H1 (cell line): ENCODE measurements at regions not wholly inside any gene's neighbourhood (a gene's known extent, or its start where the extent isn't known, plus 50 kb on each side); places are given as distances from the start of the nearest gene placed in this dataset.
A peak's percentile ranks its signal among the peaks of the same experiment; 100 is the strongest.

Source experiments
- CTCF ChIA-PET: fragments of 300-600 bp; sonication (Branson Sonifier 250); formaldehyde crosslinking; loops from one replicate; lab custom pipeline; 2021; ENCODE audit not compliant: partially characterized antibody; lab: Charles Lee
- POLR2A ChIA-PET: fragments of 300-600 bp; sonication (Branson Sonifier 250); formaldehyde crosslinking; loops from one replicate; lab custom pipeline; 2021; ENCODE audit warnings: inconsistent platforms; ENCODE audit not compliant: partially characterized antibody; lab: Charles Lee
- DNase-seq, 2 experiments: peaks; one replicate each; pipeline versions ENCODE4 v3.0.0 to v3.0.0-alpha.2; 2010 to 2022; ENCODE audit warnings: low spot score in 2 of 2, low read depth in 1 of 2, mixed read lengths in 1 of 2
- FAIRE-seq: peaks from 2 replicates; lab custom pipeline; 2011; peaks lifted over from hg19 to GRCh38; lab: Jason Lieb, UNC
- H2AFZ ChIP-seq: 2 replicates; pipeline ENCODE4 v1.8.1; 2012; ENCODE audit warnings: low read length, inconsistent platforms
- H2AK5ac ChIP-seq: 2 replicates; pipeline ENCODE4 v1.6.1; 2013; ENCODE audit warnings: low read depth, low read length
- H2BK120ac ChIP-seq: replicated peaks from 2 replicates; pipeline ENCODE3; 2013; ENCODE audit warnings: low read depth, low read length, inconsistent platforms
- H2BK12ac ChIP-seq: 2 replicates; pipeline ENCODE4 v1.6.1; 2013; ENCODE audit warnings: low read depth, low read length
- H2BK15ac ChIP-seq: 2 replicates; pipeline ENCODE4 v1.6.1; 2013; ENCODE audit warnings: low read length
- H2BK20ac ChIP-seq: 2 replicates; pipeline ENCODE4 v1.6.1; 2013; ENCODE audit warnings: low read length
- H2BK5ac ChIP-seq: 2 replicates; pipeline ENCODE4 v1.6.1; 2013; ENCODE audit warnings: low read depth, low read length
- H3K14ac ChIP-seq: 2 replicates; pipeline ENCODE4 v1.6.1; 2013; ENCODE audit warnings: inconsistent platforms; ENCODE audit not compliant: insufficient read length
- H3K18ac ChIP-seq: 2 replicates; pipeline ENCODE4 v1.6.1; 2013; ENCODE audit warnings: low read length; ENCODE audit errors: extremely low read depth
- H3K23ac ChIP-seq: 2 replicates; pipeline ENCODE4 v1.6.1; 2013; ENCODE audit warnings: inconsistent platforms; ENCODE audit not compliant: insufficient read length
- H3K23me2 ChIP-seq: 2 replicates; pipeline ENCODE4 v1.6.1; 2013; ENCODE audit warnings: low read depth, low read length
- H3K27ac ChIP-seq: 2 replicates; pipeline ENCODE4 v1.6.1; 2011; ENCODE audit warnings: low read depth, low read length, inconsistent platforms
- H3K27me3 ChIP-seq, 4 experiments: replicated peaks in 1 of 4; 1 replicate in 1 of 4; 2 replicates in 3 of 4; pipeline versions ENCODE4 v1.6.1 to v1.8.1; 2011 to 2013; ENCODE audit warnings: low read length in 3 of 4, mild to moderate bottlenecking in 3 of 4, inconsistent platforms in 2 of 4, mixed read lengths in 2 of 4, moderate library complexity in 1 of 4; ENCODE audit not compliant: control insufficient read depth in 3 of 4, insufficient read depth in 3 of 4; ENCODE audit errors: extremely low read depth in 1 of 4
- H3K36me3 ChIP-seq, 4 experiments: 2 replicates each; pipeline versions ENCODE4 v1.6.1 to v1.8.1; 2011 to 2013; ENCODE audit warnings: mild to moderate bottlenecking in 4 of 4, low read length in 3 of 4, moderate library complexity in 2 of 4, control low read depth in 1 of 4, inconsistent platforms in 1 of 4; ENCODE audit not compliant: insufficient read depth in 4 of 4, control insufficient read depth in 2 of 4
- H3K4ac ChIP-seq: replicated peaks from 2 replicates; pipeline ENCODE3; 2013; ENCODE audit warnings: low read length, low read depth, mixed read lengths, inconsistent platforms; ENCODE audit not compliant: insufficient read length
- H3K4me1 ChIP-seq, 4 experiments: replicated peaks in 1 of 4; 1 replicate in 1 of 4; 2 replicates in 3 of 4; pipeline versions ENCODE4 v1.6.1 to v1.8.1; 2011 to 2013; ENCODE audit warnings: low read length in 3 of 4, inconsistent platforms in 2 of 4, mixed read lengths in 1 of 4; ENCODE audit not compliant: insufficient read depth in 4 of 4, control insufficient read depth in 3 of 4
- H3K4me2 ChIP-seq, 2 experiments: 2 replicates each; pipeline versions ENCODE4 v1.6.1 to v1.8.1; 2011 to 2013; ENCODE audit warnings: low read depth in 2 of 2, low read length in 2 of 2, control low read depth in 1 of 2, inconsistent platforms in 1 of 2, mild to moderate bottlenecking in 1 of 2; ENCODE audit not compliant: insufficient read depth in 1 of 2
- H3K4me3 ChIP-seq, 4 experiments: fragments of 200-600, 300-600 bp in 1 of 4; sonication (generic), shearing (Covaris generic), sonication (Bioruptor Twin) in 1 of 4; 2 replicates each; pipeline versions ENCODE4 v1.5.1 to v1.8.1; 2011 to 2016; ENCODE audit warnings: low read length in 4 of 4, low read depth in 3 of 4, control low read depth in 2 of 4, inconsistent platforms in 2 of 4, mild to moderate bottlenecking in 2 of 4, mixed read lengths in 1 of 4, moderate library complexity in 1 of 4; ENCODE audit not compliant: insufficient read depth in 2 of 4; ENCODE audit errors: extremely low read depth in 1 of 4
- H3K56ac ChIP-seq: replicated peaks from 2 replicates; pipeline ENCODE3; 2013; ENCODE audit warnings: low read depth, mild to moderate bottlenecking, mixed read lengths, low read length, inconsistent platforms; ENCODE audit not compliant: insufficient read length
- H3K79me1 ChIP-seq: 2 replicates; pipeline ENCODE4 v1.6.1; 2013; ENCODE audit warnings: low read depth, low read length, control low read depth
- H3K79me2 ChIP-seq, 2 experiments: 2 replicates each; pipeline versions ENCODE4 v1.6.1 to v1.8.1; 2012 to 2013; ENCODE audit warnings: low read length in 2 of 2, mild to moderate bottlenecking in 2 of 2, inconsistent platforms in 1 of 2; ENCODE audit not compliant: insufficient read depth in 2 of 2, control insufficient read depth in 1 of 2
- H3K9ac ChIP-seq, 4 experiments: replicated peaks in 1 of 4; 1 replicate in 1 of 4; 2 replicates in 3 of 4; pipeline versions ENCODE4 v1.6.1 to v1.8.1; 2011 to 2013; ENCODE audit warnings: low read depth in 3 of 4, low read length in 3 of 4, control low read depth in 2 of 4, mild to moderate bottlenecking in 2 of 4, moderate library complexity in 2 of 4, inconsistent platforms in 1 of 4; ENCODE audit errors: extremely low read depth in 1 of 4
- H3K9me3 ChIP-seq, 2 experiments: 2 replicates each; pipeline versions ENCODE4 v1.6.1 to v1.8.1; 2012 to 2013; ENCODE audit warnings: mild to moderate bottlenecking in 2 of 2, moderate library complexity in 2 of 2, control low read depth in 1 of 2, inconsistent platforms in 1 of 2, low read depth in 1 of 2, low read length in 1 of 2, mixed read lengths in 1 of 2; ENCODE audit not compliant: insufficient read depth in 2 of 2
- H4K20me1 ChIP-seq, 2 experiments: replicated peaks in 1 of 2; 2 replicates each; pipeline versions ENCODE3 to v1.8.1; 2011 to 2013; ENCODE audit warnings: inconsistent platforms in 2 of 2, low read length in 2 of 2, mild to moderate bottlenecking in 1 of 2; ENCODE audit not compliant: insufficient read depth in 2 of 2, control insufficient read depth in 1 of 2
- H4K5ac ChIP-seq: 2 replicates; pipeline ENCODE4 v1.6.1; 2013; ENCODE audit warnings: low read length, low read depth, mixed read lengths, inconsistent platforms; ENCODE audit not compliant: insufficient read length
- H4K8ac ChIP-seq: 2 replicates; pipeline ENCODE4 v1.8.0; 2013; ENCODE audit warnings: mild to moderate bottlenecking, moderate library complexity, low read length, inconsistent platforms; ENCODE audit not compliant: insufficient read depth; ENCODE audit errors: extremely low read depth
- H4K91ac ChIP-seq: replicated peaks from 2 replicates; pipeline ENCODE3; 2013; ENCODE audit warnings: low read length, mixed read lengths, inconsistent platforms; ENCODE audit not compliant: insufficient read length
- BRCA1 ChIP-seq: IDR thresholded peaks from 2 replicates; pipeline ENCODE4 v1.6.1; 2012; ENCODE audit warnings: low read depth, low read length, improper control_type of control experiment
- CBX5 ChIP-seq: fragments of 300-800, 300-1000 bp; sonication (generic); IDR thresholded peaks from 2 replicates; pipeline ENCODE4 v1.7.1; 2016; ENCODE audit warnings: antibody characterized with exemption, low read length, low read depth
- CHD1 ChIP-seq: IDR thresholded peaks from 2 replicates; pipeline ENCODE4 v1.6.1; 2012; ENCODE audit warnings: low read depth, low read length, improper control_type of control experiment
- EZH2 ChIP-seq: fragments of 200-600 bp; sonication (generic); IDR thresholded peaks from 2 replicates; pipeline ENCODE4 v1.7.1; 2012; ENCODE audit warnings: low read depth, mild to moderate bottlenecking, moderate library complexity, low read length, inconsistent platforms; ENCODE audit not compliant: severe bottlenecking
- GABPA ChIP-seq: IDR thresholded peaks from 2 replicates; pipeline ENCODE4 v1.6.1; 2011; ENCODE audit warnings: mild to moderate bottlenecking, low read length, moderate library complexity, borderline replicate concordance; ENCODE audit not compliant: insufficient read depth
- KDM5A ChIP-seq: fragments of 200-600 bp; IDR thresholded peaks from 2 replicates; pipeline ENCODE4 v1.7.1; 2012; ENCODE audit warnings: mild to moderate bottlenecking, low read length, inconsistent platforms, mixed read lengths
- RAD21 ChIP-seq, 2 experiments: IDR thresholded peaks in 1 of 2; conservative IDR thresholded peaks in 1 of 2; 2 replicates each; pipeline ENCODE4 v1.6.1; 2011; ENCODE audit warnings: low read depth in 2 of 2, low read length in 2 of 2, improper control_type of control experiment in 1 of 2, inconsistent platforms in 1 of 2, mild to moderate bottlenecking in 1 of 2, moderate library complexity in 1 of 2
- WGBS, 2 experiments: shearing (Covaris generic) in 1 of 2; methylation state at CpG; one replicate each; pipeline versions ENCODE4 v1.1.6 to v1.1.7; 2013 to 2015; ENCODE audit warnings: low lambda C conversion rate in 2 of 2, mixed read lengths in 2 of 2, inconsistent platforms in 1 of 2, low coverage in 1 of 2, missing lambda C conversion rate in 1 of 2; ENCODE audit not compliant: insufficient replicate concordance in 2 of 2, insufficient coverage in 1 of 2, insufficient read length in 1 of 2; ENCODE audit errors: extremely low coverage in 1 of 2, missing lambda C conversion rate in 1 of 2; 5-methylcytosine and 5-hydroxymethylcytosine counted together
- TF ChIP-seq, protein P1 (sequence below), 3 experiments: IDR thresholded peaks; 1 replicate in 2 of 3; 2 replicates in 1 of 3; pipeline versions ENCODE4 v1.5.1 to v1.6.1; 2011; ENCODE audit warnings: low read length in 3 of 3, mild to moderate bottlenecking in 3 of 3, inconsistent platforms in 2 of 3, low read depth in 1 of 3, moderate library complexity in 1 of 3; ENCODE audit not compliant: insufficient read depth in 1 of 3; ENCODE audit errors: control extremely low read depth in 1 of 3
- TF ChIP-seq, protein P2 (sequence below): IDR thresholded peaks from 2 replicates; pipeline ENCODE4 v1.6.1; 2011; ENCODE audit warnings: low read depth, mild to moderate bottlenecking, low read length; ENCODE audit not compliant: insufficient read depth
- TF ChIP-seq, protein P3 (sequence below): IDR thresholded peaks from 2 replicates; pipeline ENCODE4 v1.6.1; 2012; ENCODE audit warnings: inconsistent platforms

DNA sequence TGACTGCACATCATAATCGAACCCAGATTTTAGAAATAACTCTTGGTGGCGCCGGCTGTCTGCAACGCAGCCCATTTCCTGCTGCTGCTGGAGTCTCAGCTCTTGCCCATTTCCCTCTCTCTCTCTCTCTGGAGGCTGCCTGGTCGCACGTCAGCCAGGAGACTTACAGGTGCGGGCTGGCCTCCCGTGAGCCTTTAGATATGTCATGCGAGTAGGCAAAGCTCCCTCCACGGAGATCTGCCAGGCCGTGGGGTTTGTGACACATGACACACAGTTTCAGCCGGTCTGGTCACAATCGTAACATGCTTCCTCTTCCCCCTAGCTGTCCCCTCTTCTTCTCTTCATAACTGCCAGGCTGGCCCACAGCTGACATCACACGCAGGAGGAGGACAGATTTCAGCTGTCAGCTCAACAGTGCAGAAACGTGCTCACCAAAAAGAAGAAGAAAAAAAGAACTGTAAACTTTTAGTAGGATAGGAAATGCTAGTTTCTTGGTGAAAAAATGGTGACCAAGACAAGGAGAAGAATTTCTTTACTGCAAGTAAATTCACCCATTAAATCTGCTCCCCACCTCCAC, 489.3 kb downstream of the ZNF516 start:
- peak overlapping the region; percentile 9; the same call in 1 of the 2 replicates for H4K8ac ChIP-seq
- no peak overlapping the region for H3K4ac ChIP-seq
- H4K91ac ChIP-seq: no peak overlapping the region
- H2BK15ac ChIP-seq: no peak overlapping the region
- H3K23me2 ChIP-seq: no peaks in the 10 kb centered on the region
- H3K79me2 ChIP-seq: no peaks in the 10 kb centered on the region
- FAIRE-seq (no peak), DNase-seq (no peak)
- POLR2A ChIA-PET: no interaction called here
- H2AFZ ChIP-seq: no peak overlapping the region
- no peak overlapping the region for H2BK12ac ChIP-seq
- CTCF ChIA-PET: interaction anchor here (0.6 to 1.0 kb wide), 2 partner anchors 119 to 253 kb away, joined by 3 read pairs; no protein-coding TSS in a partner anchor
- no peak overlapping the region for H3K4me2 ChIP-seq
- no peak overlapping the region for H3K9ac ChIP-seq
- no peak overlapping the region for H3K18ac ChIP-seq
- no peaks in the 10 kb centered on the region for H3K27me3 ChIP-seq
- no peak overlapping the region for H2BK5ac ChIP-seq
- no peaks in the 10 kb centered on the region; a peak in 1 of 8 replicates for H3K36me3 ChIP-seq
- no peak overlapping the region for H3K56ac ChIP-seq
- no peak overlapping the region for H3K14ac ChIP-seq
- no peaks in the 10 kb centered on the region for H3K4me1 ChIP-seq
- no peaks in the 10 kb centered on the region for H3K79me1 ChIP-seq
- H4K20me1 ChIP-seq: no peaks in the 10 kb centered on the region
- no peak overlapping the region for H3K27ac ChIP-seq
- no peak overlapping the region for H2AK5ac ChIP-seq
- H3K23ac ChIP-seq: no peak overlapping the region
- no peaks in the 10 kb centered on the region for H3K9me3 ChIP-seq
- 94% methylated on average over 15 of the region's 15 CpGs; no CpG with 5 or more reads in 1 of the 2 experiments for WGBS, 2 experiments
- no peak overlapping the region for H2BK20ac ChIP-seq
- H2BK120ac ChIP-seq: no peak overlapping the region
- H4K5ac ChIP-seq: no peak overlapping the region
- H3K4me3 ChIP-seq: no peak overlapping the region
- TF ChIP-seq, protein P1, sequence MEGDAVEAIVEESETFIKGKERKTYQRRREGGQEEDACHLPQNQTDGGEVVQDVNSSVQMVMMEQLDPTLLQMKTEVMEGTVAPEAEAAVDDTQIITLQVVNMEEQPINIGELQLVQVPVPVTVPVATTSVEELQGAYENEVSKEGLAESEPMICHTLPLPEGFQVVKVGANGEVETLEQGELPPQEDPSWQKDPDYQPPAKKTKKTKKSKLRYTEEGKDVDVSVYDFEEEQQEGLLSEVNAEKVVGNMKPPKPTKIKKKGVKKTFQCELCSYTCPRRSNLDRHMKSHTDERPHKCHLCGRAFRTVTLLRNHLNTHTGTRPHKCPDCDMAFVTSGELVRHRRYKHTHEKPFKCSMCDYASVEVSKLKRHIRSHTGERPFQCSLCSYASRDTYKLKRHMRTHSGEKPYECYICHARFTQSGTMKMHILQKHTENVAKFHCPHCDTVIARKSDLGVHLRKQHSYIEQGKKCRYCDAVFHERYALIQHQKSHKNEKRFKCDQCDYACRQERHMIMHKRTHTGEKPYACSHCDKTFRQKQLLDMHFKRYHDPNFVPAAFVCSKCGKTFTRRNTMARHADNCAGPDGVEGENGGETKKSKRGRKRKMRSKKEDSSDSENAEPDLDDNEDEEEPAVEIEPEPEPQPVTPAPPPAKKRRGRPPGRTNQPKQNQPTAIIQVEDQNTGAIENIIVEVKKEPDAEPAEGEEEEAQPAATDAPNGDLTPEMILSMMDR (IDR thresholded peaks at IDR 0.05; ENCODE audit: control extremely low read depth in 1 of 3, insufficient read depth in 1 of 3, low read depth in 1 of 3, low read length in 3 of 3): no peak
- no peak for TF ChIP-seq BRCA1
- TF ChIP-seq GABPA: no peak
- TF ChIP-seq, protein P2, sequence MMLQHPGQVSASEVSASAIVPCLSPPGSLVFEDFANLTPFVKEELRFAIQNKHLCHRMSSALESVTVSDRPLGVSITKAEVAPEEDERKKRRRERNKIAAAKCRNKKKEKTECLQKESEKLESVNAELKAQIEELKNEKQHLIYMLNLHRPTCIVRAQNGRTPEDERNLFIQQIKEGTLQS: no peak
- no peak for TF ChIP-seq CHD1
- TF ChIP-seq RAD21 (IDR thresholded peaks at IDR 0.05 in 1 of 2, conservative IDR thresholded peaks at IDR 0.05 in 1 of 2; ENCODE audit: low read depth in 2 of 2, low read length in 2 of 2): no peak
- TF ChIP-seq, protein P3, sequence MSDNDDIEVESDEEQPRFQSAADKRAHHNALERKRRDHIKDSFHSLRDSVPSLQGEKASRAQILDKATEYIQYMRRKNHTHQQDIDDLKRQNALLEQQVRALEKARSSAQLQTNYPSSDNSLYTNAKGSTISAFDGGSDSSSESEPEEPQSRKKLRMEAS: no peak
- TF ChIP-seq EZH2: no peak
- no peak for TF ChIP-seq CBX5
- TF ChIP-seq KDM5A: no peak
